ENCODE measurements at regions not wholly inside any gene's neighbourhood (a gene's known extent, or its start where the extent isn't known, plus 50 kb on each side); places are given as distances from the start of the nearest gene placed in this dataset.

DNA sequence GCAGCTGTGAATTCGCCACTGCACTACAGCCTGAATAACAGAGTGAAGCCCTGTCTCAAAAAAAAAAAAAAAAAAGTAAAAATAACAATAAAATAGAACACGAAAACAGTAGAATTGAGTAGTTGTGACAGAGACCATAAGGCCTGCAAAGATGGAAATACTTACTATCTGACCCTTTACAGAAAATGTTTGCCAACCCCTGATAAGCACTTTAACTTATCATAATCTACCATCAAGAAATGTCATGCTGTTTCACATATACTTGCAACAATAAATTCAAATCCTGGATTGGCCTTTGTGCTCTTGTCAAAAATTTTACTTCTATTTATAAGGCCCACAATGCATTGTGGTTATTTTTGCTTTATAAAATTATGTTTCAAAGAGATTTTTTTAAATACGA is 75.5 kb downstream of the ING2 start (continued):
- TF ChIP-seq CBX2 (IDR thresholded peaks at IDR 0.05; ENCODE audit: insufficient read depth, low read length, poor library complexity, severe bottlenecking): no peak
- no peak for TF ChIP-seq MCM7 (IDR thresholded peaks at IDR 0.05)
- no peak for TF ChIP-seq TAF9B (IDR thresholded peaks at IDR 0.05; ENCODE audit: partially characterized antibody)
- no peak for TF ChIP-seq SP1 (CRISPR knock-in tag; IDR thresholded peaks at IDR 0.05)
- TF ChIP-seq ZNF134 (CRISPR knock-in tag; conservative IDR thresholded peaks at IDR 0.05): no peak
- TF ChIP-seq, protein P1, sequence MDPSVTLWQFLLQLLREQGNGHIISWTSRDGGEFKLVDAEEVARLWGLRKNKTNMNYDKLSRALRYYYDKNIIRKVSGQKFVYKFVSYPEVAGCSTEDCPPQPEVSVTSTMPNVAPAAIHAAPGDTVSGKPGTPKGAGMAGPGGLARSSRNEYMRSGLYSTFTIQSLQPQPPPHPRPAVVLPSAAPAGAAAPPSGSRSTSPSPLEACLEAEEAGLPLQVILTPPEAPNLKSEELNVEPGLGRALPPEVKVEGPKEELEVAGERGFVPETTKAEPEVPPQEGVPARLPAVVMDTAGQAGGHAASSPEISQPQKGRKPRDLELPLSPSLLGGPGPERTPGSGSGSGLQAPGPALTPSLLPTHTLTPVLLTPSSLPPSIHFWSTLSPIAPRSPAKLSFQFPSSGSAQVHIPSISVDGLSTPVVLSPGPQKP (CRISPR knock-in tag; IDR thresholded peaks at IDR 0.05): no peak
- TF ChIP-seq, protein P2, sequence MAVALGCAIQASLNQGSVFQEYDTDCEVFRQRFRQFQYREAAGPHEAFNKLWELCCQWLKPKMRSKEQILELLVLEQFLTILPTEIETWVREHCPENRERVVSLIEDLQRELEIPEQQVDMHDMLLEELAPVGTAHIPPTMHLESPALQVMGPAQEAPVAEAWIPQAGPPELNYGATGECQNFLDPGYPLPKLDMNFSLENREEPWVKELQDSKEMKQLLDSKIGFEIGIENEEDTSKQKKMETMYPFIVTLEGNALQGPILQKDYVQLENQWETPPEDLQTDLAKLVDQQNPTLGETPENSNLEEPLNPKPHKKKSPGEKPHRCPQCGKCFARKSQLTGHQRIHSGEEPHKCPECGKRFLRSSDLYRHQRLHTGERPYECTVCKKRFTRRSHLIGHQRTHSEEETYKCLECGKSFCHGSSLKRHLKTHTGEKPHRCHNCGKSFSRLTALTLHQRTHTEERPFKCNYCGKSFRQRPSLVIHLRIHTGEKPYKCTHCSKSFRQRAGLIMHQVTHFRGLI (CRISPR knock-in tag; IDR thresholded peaks at IDR 0.05): 0 out of 2 replicates have a peak, but pooled peaks have one; percentile 45
- peak; percentile 36 for TF ChIP-seq CCNT2 (IDR thresholded peaks at IDR 0.05; ENCODE audit: borderline replicate concordance, extremely low read depth, insufficient read length, low read depth, low read length)
- no peak for TF ChIP-seq EP400 (IDR thresholded peaks at IDR 0.05)
- TF ChIP-seq ZBTB33 (CRISPR knock-in tag; IDR thresholded peaks at IDR 0.05): no peak
- no peak for TF ChIP-seq ADNP (tag; IDR thresholded peaks at IDR 0.05)
- TF ChIP-seq, protein P3, sequence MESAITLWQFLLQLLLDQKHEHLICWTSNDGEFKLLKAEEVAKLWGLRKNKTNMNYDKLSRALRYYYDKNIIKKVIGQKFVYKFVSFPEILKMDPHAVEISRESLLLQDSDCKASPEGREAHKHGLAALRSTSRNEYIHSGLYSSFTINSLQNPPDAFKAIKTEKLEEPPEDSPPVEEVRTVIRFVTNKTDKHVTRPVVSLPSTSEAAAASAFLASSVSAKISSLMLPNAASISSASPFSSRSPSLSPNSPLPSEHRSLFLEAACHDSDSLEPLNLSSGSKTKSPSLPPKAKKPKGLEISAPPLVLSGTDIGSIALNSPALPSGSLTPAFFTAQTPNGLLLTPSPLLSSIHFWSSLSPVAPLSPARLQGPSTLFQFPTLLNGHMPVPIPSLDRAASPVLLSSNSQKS (CRISPR knock-in tag; IDR thresholded peaks at IDR 0.05): no peak
- no peak for TF ChIP-seq YBX1 (IDR thresholded peaks at IDR 0.05)
- no peak for TF ChIP-seq ZC3H4 (CRISPR knock-in tag; IDR thresholded peaks at IDR 0.05; ENCODE audit: borderline replicate concordance)
- TF ChIP-seq ZC3H8 (IDR thresholded peaks at IDR 0.05): no peak
- no peak for TF ChIP-seq SMARCB1 (IDR thresholded peaks at IDR 0.05; ENCODE audit: insufficient read length, low read depth)
- TF ChIP-seq MIER1 (IDR thresholded peaks at IDR 0.05; ENCODE audit: low read depth): no peak
- peak; percentile 61 for TF ChIP-seq CBFA2T2 (conservative IDR thresholded peaks at IDR 0.05)
- TF ChIP-seq SMAD3 (CRISPR knock-in tag; conservative IDR thresholded peaks at IDR 0.05): no peak
- no peak for TF ChIP-seq JUNB (CRISPR knock-in tag; conservative IDR thresholded peaks at IDR 0.05)
- TF ChIP-seq CREBBP (IDR thresholded peaks at IDR 0.05; ENCODE audit: low read depth, low read length): no peak
- no peak for TF ChIP-seq CC2D1A (IDR thresholded peaks at IDR 0.05)
- no peak for TF ChIP-seq ZKSCAN8 (CRISPR knock-in tag; IDR thresholded peaks at IDR 0.05)
- no peak for TF ChIP-seq ZNF589 (CRISPR knock-in tag; IDR thresholded peaks at IDR 0.05; ENCODE audit: low read depth)
- no peak for TF ChIP-seq ZNF780A (CRISPR knock-in tag; IDR thresholded peaks at IDR 0.05)
- TF ChIP-seq NFRKB (IDR thresholded peaks at IDR 0.05; ENCODE audit: low read depth): no peak
- TF ChIP-seq NRF1 (conservative IDR thresholded peaks at IDR 0.05 in 1 of 2, IDR thresholded peaks at IDR 0.05 in 1 of 2): no peak
- TF ChIP-seq MAX (CRISPR knock-in tag; IDR thresholded peaks at IDR 0.05): no peak
